HG03469 (cell line): ENCODE measurements at regions not wholly inside any gene's neighbourhood (a gene's known extent, or its start where the extent isn't known, plus 50 kb on each side); places are given as distances from the start of the nearest gene placed in this dataset.
"Not testable (repeated sequence)": the region's sequence is repeated elsewhere in the genome, so short reads cannot be mapped to it uniquely, and the experiment has no call there.

Experiments
- ATAC-seq: cut with Tn5 transposase; IDR thresholded peaks from one replicate; pipeline ENCODE4 v1.9.1; 2021; ENCODE audit warnings: mild to moderate bottlenecking, moderate library complexity, moderate number of reproducible peaks; ENCODE audit not compliant: unreplicated experiment

- peak; percentile 17 for ATAC-seq
Measured at GRCh38 chr6:74597840-74598239, 608.0 kb downstream of the COL12A1 start.

- ATAC-seq, result no peak
Measured at GRCh38 chr6:74597266-74597665, 608.6 kb downstream of the COL12A1 start.

- no peak for ATAC-seq
Measured at GRCh38 chr6:74596588-74596987, 609.3 kb downstream of the COL12A1 start.

GRCh38 chr6:74594350-74594749, 611.5 kb downstream of the COL12A1 start:
- not testable (repeated sequence) for ATAC-seq

- ATAC-seq, result no peak
Measured at GRCh38 chr6:74588094-74588832, 617.6 kb downstream of the COL12A1 start.

GRCh38 chr6:74587386-74587785, 618.5 kb downstream of the COL12A1 start:
- no peak for ATAC-seq

GRCh38 chr6:74585753-74586152, 620.1 kb downstream of the COL12A1 start:
- no peak for ATAC-seq

GRCh38 chr6:74581681-74582080, 624.2 kb downstream of the COL12A1 start:
- no peak for ATAC-seq

- ATAC-seq, result no peak
Measured at GRCh38 chr6:74579794-74580193, 626.1 kb downstream of the COL12A1 start.

GRCh38 chr6:74579047-74579446, 626.8 kb downstream of the COL12A1 start:
- no peak for ATAC-seq

GRCh38 chr6:74578339-74578738, 627.5 kb downstream of the COL12A1 start:
- ATAC-seq, result no peak

- ATAC-seq, result peak; percentile 86
Measured at GRCh38 chr6:74577619-74578018, 628.2 kb downstream of the COL12A1 start.

GRCh38 chr6:74574794-74575193, 631.1 kb downstream of the COL12A1 start:
- ATAC-seq, result peak; percentile 38

GRCh38 chr6:74573613-74574012, 632.2 kb downstream of the COL12A1 start:
- no peak for ATAC-seq

- no peak for ATAC-seq
Measured at GRCh38 chr6:74570044-74570443, 635.8 kb downstream of the COL12A1 start.

- no peak for ATAC-seq
Measured at GRCh38 chr6:74568861-74569260, 637.0 kb downstream of the COL12A1 start.

GRCh38 chr6:74567923-74568290, 637.9 kb downstream of the COL12A1 start:
- not testable (repeated sequence) for ATAC-seq

GRCh38 chr6:74567281-74567922, 638.5 kb downstream of the COL12A1 start:
- ATAC-seq, result no peak

- ATAC-seq, result no peak
Measured at GRCh38 chr6:74557236-74557635, 648.6 kb downstream of the COL12A1 start.

GRCh38 chr6:74554041-74554440, 651.8 kb downstream of the COL12A1 start:
- ATAC-seq, result no peak

GRCh38 chr6:74551896-74552295, 654.0 kb downstream of the COL12A1 start:
- no peak for ATAC-seq

- no peak for ATAC-seq
Measured at GRCh38 chr6:74550821-74551220, 655.0 kb downstream of the COL12A1 start.

- no peak for ATAC-seq
Measured at GRCh38 chr6:74549746-74550145, 656.1 kb downstream of the COL12A1 start.
